HG03175 (cell line): ENCODE measurements at regions not wholly inside any gene's neighbourhood (a gene's known extent, or its start where the extent isn't known, plus 50 kb on each side); places are given as distances from the start of the nearest gene placed in this dataset.
A peak's percentile ranks its signal among the peaks of the same experiment; 100 is the strongest.
"Not testable (repeated sequence)": the region's sequence is repeated elsewhere in the genome, so short reads cannot be mapped to it uniquely, and the experiment has no call there.

Experiments
- ATAC-seq: cut with Tn5 transposase; IDR thresholded peaks from one replicate; pipeline ENCODE4 v1.9.1; 2021; ENCODE audit warnings: mild to moderate bottlenecking, moderate library complexity; ENCODE audit not compliant: unreplicated experiment

DNA sequence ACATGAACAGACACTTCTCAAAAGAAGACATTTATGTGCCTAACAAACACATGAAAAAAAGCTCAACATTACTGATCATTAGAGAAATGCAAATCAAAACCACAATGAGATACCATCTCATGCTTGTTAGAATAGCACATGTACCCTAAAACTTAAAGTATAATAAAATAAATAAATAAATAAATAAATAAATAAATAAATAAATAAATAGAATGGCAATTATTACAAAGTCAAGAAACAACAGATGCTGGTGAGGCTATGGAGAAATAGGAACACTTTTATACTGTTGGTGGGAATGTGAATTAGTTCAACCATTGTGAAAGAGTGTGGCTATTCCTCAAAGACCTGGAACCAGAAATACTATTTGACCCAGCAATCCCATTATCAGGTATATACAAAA lies 970.6 kb downstream of the NR2F1-AS1 start:
- not testable (repeated sequence) for ATAC-seq

DNA sequence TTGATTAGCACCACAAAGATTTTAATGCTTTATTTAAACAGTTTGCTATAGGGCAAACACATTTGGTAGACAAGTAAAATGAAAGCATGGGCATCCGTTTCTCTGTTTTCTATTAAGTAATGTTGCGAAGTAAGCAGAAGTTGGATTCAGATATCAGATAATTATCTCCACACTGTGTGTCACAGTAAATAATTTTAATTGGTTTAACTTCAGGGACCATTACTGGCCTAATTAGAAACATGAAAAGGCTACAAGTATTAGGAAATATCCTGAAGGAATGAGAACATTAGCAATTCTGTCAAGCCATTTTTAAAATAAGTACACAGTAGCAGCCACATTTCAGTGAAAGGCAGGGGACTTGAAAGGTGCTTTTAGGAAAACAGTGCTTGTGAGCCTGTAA lies 975.4 kb downstream of the NR2F1-AS1 start:
- ATAC-seq = no peak

DNA sequence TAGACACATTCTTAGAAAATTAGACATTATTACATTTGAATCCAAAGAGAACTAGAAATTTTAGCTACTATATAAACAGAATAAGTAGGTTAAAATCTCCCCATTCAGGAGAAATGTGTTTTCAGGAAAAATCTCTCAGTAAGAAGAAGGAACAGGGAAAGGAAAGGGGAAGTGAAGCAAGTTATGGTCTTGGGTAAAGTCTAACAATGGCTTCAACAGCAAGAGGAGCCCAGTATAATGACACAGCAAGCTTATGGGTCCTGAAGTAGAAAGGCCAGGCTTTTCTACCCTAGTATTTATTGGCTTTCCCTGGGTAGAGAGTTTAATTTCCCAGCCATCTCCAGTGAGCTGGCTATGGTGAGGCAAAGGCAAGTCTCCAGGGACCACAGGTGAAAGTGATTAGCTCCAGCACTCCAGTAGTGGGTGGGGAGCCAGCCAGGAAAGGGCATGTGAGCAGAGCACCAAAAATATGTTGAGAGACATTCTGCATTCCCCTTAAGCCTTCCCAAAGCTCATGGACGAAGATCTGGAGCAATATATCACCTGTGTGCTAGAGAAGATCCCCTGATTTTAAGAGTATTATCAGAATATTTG lies 981.7 kb downstream of the NR2F1-AS1 start:
- ATAC-seq = no peak

DNA sequence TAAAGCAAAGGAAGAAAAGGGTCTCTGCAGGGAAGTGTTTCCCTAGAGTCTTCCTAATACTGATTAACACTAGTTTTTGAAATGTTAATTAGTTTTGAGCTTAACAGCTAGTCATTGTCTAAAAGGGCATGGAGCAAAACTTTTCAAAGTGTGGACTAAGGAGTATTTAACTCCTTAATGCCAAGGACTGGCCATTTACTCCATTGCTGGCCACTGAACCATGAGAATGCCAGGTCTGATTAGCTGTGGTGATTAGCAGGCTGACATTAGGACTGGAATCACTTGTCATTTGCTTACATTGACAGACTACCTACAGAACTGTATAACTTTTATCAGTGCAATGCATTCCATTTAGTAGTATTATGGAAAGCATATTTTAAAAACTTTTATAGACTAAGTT lies 987.0 kb downstream of the NR2F1-AS1 start:
- no peak for ATAC-seq

DNA sequence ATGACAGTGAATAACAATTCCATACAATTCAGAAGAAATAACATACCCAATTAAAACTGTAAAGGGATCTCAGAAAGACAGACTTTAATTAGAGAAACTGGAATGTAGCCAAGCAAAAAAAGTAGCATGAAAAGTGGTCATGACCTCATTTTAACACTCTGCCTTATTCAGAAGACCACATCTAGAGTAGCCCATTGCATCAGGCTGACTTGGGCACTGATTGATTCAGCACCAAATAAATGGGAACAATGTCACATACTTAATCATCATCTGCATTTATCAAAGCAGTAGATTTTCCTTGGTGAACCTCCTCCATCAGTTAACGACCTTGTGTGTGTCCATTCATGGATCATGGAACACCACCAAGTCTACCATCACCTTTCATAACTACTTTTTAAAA lies 992.1 kb downstream of the NR2F1-AS1 start:
- ATAC-seq = no peak

DNA sequence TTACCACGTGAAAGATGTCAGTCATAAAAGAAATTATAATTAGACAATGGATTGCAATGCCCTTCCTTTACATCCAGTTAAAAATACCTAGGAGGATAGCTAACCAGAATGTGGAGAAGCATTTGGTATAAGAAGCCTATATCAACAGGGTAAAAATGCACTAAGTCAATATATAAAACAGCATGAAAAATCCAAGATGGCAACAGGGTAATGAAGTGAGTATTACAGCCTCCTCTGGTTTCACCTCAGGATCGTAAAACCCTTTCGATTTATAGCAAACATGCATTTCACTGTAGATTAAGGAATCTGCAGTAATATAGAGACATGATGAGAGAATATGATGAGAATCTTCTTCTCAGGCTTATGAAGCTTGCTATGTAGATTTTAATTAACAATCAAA lies 999.3 kb downstream of the NR2F1-AS1 start:
- ATAC-seq = no peak

DNA sequence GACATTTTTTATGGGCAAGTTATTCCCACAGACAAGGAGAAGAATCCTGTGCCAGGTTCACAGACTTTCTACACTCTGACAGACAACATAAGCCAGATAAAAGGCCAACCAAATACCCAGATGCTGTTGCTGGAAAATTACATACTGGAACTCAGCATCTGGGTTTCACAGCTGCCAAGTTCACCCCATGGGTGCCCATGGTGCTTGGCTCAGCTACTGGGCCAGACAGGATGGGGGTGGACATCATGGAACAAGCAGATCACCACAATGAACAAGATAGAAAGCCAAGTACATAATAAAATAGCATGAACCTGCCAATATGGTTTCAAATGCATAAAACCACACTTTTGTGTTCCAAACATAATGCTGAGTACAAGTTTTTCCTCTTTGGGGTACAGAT lies 999.8 kb downstream of the NR2F1-AS1 start:
- no peak for ATAC-seq

DNA sequence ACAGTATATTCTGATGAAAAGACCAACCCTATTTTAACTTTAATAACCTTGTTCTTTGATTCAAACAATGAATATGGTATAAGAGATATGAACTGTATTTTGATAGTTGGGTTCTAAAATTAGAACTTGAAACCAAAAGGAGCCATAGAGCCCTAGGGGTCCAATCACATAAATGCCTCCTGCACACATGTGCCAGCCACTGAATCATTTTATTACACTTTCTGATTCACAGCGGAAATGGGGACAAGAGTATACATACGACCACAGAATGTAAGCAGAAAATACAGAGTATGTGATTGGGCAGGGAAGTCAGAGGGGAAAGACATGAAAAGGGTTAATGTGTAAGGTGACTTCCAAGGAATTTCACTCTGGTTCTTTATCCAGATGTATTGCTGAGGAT lies 1000.2 kb downstream of the NR2F1-AS1 start:
- ATAC-seq = no peak

DNA sequence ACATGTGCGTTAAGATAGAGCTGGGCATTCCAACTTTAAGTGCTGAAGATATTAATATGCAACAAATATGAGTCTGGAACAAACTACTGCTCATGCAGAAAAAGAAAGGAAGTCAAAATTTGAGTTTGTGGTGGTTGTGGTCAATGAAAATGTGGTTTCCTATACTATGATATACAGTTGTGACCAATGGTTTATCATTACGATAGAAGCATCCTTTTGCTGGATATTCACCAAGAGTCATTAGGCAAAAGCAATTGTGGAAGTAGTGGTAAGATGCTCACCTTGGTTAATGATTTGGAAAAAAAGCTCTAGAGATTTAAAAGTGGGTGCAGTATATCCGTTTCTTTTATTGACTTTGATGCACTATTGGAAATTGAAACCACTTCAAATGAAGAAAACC lies 1007.0 kb downstream of the NR2F1-AS1 start:
- ATAC-seq = peak; percentile 57

DNA sequence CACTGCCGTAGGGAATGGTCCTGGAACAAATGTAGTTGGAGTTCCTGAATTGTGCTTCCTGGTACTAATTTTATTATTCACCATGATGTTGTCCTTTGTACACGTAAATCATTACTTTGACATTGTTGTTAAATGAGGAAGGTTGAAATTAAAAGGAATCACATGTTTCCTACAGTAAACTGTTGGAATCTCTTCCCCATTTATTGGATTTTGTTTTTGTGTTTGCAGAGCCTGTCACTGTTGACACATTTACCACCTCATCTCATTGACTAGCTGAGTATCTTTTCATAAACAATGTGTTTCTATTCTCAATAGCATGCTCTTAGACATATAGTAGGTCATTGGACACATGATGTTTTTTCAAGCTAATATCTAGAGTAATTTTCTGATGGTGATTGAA lies 1012.5 kb downstream of the NR2F1-AS1 start:
- no peak for ATAC-seq

DNA sequence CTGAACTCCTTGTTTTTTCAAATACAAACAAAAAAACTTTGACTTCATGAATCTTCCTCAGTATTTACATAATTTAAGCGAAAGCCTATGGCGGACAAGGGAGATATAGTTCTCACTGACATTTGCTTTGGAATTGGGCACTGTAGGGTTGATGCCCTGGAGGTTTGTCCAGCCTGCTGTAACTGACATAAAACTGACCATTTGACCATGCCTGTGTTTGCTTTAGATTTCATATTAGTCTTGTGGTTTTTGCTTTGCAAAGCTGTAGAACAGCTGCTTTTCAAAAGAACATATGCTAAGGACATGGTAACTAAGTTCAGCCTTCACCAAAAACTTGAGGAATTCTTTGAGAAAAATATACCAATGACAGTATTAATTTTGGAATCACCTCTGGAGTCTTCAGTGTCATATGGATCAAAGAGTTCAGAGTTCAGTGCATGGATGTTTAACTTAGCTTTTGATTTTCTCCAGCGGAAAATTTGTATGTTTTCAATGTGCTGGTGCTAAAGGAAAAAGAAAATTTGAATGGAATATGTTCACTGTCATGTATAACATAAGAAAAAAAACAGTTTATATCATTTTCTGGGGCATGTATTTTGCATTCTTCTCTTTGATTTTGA lies 1013.1 kb downstream of the NR2F1-AS1 start:
- ATAC-seq = no peak

DNA sequence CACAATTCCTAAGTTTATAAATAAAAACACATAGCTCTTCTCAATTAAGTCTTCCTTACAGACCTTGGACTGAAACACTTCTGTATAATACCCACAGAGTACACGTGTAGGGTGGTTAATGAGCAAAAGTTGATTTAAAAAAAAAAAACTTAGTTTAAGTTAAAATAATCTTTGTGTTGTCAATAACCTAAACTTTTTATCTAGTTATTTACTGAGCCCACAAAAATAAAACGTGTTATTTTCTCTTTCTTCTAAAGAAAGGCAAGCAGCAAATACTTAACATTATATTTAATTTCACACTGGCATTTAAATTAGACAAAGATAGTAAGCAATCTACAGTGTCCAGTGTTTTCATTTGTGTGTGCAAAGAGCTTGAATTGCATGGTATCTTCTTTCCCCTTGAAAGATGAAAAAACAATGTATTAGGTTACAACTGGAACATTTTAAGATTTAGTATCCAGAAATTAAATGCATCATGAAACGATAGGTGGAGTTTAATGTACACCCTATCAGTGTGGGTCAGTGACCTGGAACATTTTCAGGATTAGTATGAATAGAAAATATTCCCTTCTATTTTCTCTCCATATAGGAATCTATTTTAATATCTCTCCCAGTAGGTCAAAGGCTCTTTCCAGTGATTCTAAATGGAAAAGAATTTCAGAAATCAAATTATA lies 1014.8 kb downstream of the NR2F1-AS1 start:
- ATAC-seq = no peak

DNA sequence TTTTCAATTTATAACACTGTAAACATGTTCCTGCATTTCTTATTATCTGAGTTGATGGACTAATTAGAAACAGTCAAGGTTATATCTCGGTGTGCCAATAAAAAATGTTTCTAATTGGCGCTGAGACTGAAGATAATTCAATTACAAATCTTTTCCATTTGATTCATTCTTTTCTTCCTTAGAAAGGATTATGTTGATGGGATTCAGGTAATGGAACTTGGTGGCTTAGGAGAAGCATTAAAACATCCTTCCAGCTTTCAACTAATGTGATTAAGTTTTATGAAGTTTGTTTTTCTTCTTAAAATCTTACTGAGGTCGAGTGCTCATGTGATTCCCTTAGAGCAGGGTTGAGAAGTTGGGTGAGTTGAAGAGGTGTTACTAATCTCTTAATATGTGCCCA lies 1015.3 kb downstream of the NR2F1-AS1 start:
- ATAC-seq = no peak

DNA sequence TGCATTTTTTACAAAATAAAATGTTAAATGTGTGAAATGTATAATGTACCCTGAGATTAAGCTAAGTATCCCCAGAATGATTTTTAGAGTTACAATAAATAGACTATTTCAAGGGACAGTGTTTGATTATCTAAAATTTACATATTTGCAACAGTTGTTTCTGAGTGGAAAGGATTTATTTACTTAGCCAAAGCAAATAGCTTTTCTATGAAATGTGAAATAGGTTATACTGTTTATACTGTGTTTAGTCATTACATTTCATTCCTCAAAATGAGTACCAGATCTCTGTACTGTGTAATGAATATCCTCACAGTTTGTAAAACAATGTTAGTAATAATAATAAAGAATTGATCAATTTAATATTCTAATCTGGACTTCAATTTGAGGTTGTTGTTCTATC lies 1019.0 kb downstream of the NR2F1-AS1 start:
- ATAC-seq = no peak

DNA sequence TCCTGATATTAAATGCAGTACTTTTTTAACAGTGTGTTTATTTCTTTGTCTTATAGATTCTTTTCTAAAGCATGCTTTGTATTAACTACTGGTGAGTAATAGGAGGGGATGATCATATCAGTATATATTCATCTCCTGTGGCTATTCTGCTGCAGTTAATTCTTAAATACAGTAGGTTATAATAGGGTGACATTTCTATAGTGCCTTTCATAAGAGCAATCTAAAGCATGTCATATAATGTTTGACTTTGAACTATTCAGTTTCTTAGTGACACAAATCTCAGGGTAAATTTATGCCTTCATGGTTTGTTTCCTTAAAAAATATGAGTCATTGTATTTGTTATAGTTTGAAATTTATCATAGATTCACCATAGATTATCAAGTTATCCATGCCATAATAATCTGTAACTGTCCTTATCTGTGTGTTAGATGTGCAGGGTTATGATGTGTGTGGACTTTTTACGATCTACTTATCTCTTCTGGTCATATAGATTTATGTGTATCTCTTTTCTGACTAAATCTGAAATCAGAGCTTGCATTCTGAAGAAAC lies 1019.5 kb downstream of the NR2F1-AS1 start:
- no peak for ATAC-seq

DNA sequence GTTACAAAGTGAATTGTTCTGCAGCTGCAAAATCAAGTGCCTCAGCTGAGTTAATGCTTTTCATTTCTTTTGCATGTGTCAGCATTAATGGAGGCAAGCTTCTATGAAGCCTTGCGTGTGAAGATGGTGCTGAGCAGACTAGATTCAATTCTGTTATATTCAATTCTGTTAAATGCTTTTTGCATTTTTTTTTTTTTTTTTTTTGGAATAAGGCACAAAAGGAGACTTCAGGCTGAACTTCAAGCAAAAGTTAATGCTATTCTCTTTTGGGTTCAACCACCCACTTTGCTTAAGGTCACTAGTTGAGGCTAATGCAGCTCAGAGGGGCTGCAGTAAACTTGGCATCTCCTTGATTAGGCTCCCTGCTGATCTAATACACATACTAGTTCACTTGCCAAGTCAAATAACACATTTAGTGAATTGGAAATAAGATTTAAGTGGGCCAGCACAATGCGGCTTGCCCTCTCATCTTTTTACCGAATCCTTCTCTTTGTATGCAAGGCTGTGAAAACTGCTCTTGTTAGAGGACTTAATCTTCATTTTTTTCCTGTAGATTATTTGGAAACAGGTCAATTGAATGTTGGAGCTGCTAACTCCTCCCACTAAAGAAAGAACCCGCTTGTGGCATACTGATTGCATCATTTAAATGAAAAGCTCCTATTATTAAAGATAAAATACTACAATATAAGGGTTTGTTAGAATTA lies 1020.2 kb downstream of the NR2F1-AS1 start:
- ATAC-seq = no peak

DNA sequence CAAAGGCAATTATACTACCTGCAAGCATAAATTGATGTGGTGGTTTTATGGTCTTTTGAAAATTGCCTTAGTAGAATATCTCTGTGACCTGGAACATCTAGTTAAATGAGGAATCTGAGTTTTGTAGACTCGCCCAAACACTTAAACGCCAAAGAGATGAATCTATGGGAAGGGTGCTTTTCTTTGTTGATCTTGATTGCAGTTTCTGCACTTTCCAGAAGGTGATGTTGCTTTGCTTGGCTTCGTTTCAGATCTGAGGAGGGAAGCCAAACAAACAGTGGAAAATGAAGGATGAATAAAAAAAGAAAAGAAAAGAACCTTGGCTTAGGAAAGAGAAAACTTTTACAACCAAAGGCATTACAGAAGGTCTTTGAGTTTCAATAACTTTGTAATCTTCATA lies 1021.2 kb downstream of the NR2F1-AS1 start:
- ATAC-seq = no peak

DNA sequence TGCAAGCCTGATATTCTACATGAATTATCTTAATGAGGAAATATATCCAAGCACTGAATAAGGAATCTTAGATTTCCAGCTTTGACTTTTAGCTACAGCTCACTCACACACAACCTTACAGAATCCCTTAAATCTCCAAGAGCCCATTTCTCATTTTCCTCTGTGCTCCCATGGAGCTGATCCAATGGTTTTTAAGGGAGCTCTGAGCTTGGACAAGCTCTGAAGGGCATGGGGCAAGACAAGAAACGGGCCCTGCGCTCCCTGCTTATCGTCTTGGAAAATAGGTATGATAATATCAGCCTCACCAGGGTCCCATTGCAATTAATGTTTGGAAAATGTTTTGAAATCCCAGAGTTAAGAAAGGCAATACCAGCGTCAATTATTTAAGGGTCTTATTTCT lies 1021.7 kb downstream of the NR2F1-AS1 start:
- ATAC-seq = no peak

DNA sequence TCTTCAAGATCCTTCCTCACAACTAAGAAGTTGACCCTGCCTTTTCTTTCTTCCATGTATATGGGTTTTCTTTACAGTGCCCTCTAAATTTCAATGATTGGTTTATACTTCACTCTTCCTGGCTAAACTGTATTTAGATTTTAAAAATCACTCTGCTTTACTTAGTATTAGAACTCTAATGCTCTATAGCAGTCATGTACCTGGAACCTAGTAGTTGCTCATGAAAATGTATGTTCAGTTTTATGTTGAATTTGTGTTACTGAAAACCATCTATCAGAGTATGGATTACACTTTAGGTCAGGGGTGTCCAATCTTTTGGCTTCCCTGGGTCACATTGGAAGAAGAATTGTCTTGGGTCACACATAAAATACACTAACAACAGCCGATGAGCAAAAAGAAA lies 1024.3 kb downstream of the NR2F1-AS1 start:
- no peak for ATAC-seq

DNA sequence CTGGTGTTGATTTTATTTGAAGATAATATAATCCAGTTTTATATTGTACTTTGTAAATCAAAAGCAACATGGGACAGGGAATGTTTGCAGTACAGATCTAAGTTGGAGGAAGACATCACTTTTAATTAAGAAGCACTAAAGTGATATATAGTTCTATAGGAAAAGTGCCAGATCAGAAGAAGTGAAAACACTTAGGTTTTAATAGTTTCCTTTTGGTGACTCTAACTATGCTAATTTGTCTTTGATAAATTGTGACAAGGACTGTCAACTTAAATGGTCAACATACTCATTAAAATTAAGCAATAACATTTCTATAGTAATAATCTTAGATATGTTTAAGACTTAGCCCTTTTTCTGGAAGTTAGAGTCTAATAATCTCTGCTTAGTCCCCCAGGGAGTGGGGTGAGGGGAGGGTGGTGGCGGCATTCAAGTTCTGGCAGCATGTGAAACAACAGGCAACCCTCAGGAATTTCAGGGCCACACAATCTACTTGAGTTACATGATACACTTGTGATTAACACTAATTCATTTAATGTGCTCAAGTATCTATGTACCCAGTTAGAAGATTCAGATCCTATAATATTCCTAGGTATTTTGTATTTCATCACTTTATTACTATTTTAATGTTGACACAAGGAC lies 1026.5 kb downstream of the NR2F1-AS1 start:
- ATAC-seq = no peak

DNA sequence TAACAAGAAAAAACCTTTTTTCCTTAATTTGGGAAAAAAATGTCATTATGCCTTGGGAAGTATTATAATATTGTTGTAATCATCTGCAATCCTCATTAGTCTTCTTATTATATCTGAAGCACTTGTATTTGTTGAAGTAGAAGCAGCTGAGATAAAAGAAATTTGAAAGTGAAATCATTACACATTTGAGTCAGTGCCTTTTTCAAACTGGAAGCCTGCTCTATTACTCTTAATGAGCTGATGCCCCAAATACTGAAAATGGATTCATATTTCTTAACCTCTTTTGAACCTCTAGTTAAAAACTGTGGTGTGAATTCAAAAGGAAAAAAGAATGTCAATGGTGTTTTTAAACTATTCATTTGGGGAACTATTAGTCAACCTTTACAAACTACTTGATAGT lies 1027.7 kb downstream of the NR2F1-AS1 start:
- no peak for ATAC-seq
